ENCODE measurements at regions not wholly inside any gene's neighbourhood (a gene's known extent, or its start where the extent isn't known, plus 50 kb on each side); places are given as distances from the start of the nearest gene placed in this dataset.

GRCh38 chr20:37590938-37591490 is 63.3 kb upstream of the BLCAP start:
- intact Hi-C loops (cut with micrococcal nuclease; ENCODE audit: unreplicated experiment), result no loop called here
- Histone ChIP-seq H3K9me3 (ENCODE audit: low read depth, low read length, poor library complexity, severe bottlenecking) (no peaks in the 10 kb centered on the region), H3K36me3 (ENCODE audit: insufficient read depth, low read length, poor library complexity, severe bottlenecking) (no peaks in the 10 kb centered on the region), H3K4me1 (ENCODE audit: insufficient read depth, low read length, poor library complexity, severe bottlenecking) (no peaks in the 10 kb centered on the region), H3K27ac (ENCODE audit: low read depth, low read length, poor library complexity, severe bottlenecking) (no peak overlapping the region), H3K27me3 (replicated peaks; ENCODE audit: insufficient read depth, low read depth, low read length, poor library complexity) (peaks cover 5% of the 10 kb centered on the region), H3K4me3 (ENCODE audit: low read depth, low read length, poor library complexity, severe bottlenecking) (no peak overlapping the region)
- no peak for DNase-seq (ENCODE audit: low spot score)
- BruUV-seq (replicated peaks), result no TSS peak
- TF ChIP-seq, protein P1, sequence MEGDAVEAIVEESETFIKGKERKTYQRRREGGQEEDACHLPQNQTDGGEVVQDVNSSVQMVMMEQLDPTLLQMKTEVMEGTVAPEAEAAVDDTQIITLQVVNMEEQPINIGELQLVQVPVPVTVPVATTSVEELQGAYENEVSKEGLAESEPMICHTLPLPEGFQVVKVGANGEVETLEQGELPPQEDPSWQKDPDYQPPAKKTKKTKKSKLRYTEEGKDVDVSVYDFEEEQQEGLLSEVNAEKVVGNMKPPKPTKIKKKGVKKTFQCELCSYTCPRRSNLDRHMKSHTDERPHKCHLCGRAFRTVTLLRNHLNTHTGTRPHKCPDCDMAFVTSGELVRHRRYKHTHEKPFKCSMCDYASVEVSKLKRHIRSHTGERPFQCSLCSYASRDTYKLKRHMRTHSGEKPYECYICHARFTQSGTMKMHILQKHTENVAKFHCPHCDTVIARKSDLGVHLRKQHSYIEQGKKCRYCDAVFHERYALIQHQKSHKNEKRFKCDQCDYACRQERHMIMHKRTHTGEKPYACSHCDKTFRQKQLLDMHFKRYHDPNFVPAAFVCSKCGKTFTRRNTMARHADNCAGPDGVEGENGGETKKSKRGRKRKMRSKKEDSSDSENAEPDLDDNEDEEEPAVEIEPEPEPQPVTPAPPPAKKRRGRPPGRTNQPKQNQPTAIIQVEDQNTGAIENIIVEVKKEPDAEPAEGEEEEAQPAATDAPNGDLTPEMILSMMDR (conservative IDR thresholded peaks at IDR 0.05; ENCODE audit: low read depth, low read length), result no peak
- no peak for TF ChIP-seq EZH2 (IDR thresholded peaks at IDR 0.05; ENCODE audit: borderline replicate concordance, low read depth, low read length, poor library complexity, severe bottlenecking)
- ChIA-PET POLR2A (ENCODE audit: low non-redundant PET) (no interaction called here), CTCF (no interaction called here)

GRCh38 chr20:37586078-37586477 is 58.4 kb upstream of the BLCAP start:
- Histone ChIP-seq H3K36me3 (ENCODE audit: insufficient read depth, low read length, poor library complexity, severe bottlenecking) (no peaks in the 10 kb centered on the region), H3K9me3 (ENCODE audit: low read depth, low read length, poor library complexity, severe bottlenecking) (no peaks in the 10 kb centered on the region), H3K27ac (ENCODE audit: low read depth, low read length, poor library complexity, severe bottlenecking) (no peak overlapping the region), H3K4me1 (ENCODE audit: insufficient read depth, low read length, poor library complexity, severe bottlenecking) (no peaks in the 10 kb centered on the region), H3K27me3 (replicated peaks; ENCODE audit: insufficient read depth, low read depth, low read length, poor library complexity) (peaks cover 11% of the 10 kb centered on the region), H3K4me3 (ENCODE audit: low read depth, low read length, poor library complexity, severe bottlenecking) (no peak overlapping the region)
- ChIA-PET POLR2A (ENCODE audit: low non-redundant PET) (no interaction called here), CTCF (no interaction called here)
- DNase-seq (ENCODE audit: low spot score), result no peak
- intact Hi-C loops (cut with micrococcal nuclease; ENCODE audit: unreplicated experiment), result no loop called here
- BruUV-seq (replicated peaks), result no TSS peak
- no peak for TF ChIP-seq EZH2 (IDR thresholded peaks at IDR 0.05; ENCODE audit: borderline replicate concordance, low read depth, low read length, poor library complexity, severe bottlenecking)
- TF ChIP-seq, protein P1 (conservative IDR thresholded peaks at IDR 0.05; ENCODE audit: low read depth, low read length), result no peak

DNA sequence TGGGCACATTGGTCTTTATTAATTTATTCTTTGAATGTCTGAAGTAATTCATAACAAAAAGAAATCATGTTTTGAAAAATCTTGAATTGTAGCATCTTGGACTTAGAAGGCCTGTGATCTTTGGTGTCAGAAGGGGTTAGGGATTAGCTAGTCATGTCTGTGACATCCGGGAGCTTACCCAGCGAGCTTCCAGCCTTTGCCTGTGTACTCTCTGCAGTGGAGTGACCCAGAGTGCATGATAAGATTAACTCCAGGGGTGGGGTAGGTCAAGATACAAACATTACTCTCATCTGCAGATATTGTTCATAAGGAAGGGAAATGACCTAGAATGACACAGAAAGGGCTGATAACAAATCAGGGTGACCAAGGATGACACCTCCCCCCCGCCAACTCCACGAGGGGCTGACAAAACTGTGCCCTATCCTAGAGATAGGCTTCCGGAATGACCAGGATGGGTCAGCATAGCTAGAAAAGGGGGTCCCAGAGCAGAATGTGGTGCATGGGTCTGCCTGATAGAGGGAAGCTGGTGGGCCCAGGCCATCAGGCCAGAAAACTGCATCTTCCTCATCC is 56.6 kb upstream of the BLCAP start:
- no peaks in the 10 kb centered on the region for H3K4me1 ChIP-seq (ENCODE audit: insufficient read depth, low read length, poor library complexity, severe bottlenecking)
- intact Hi-C loops (cut with micrococcal nuclease; ENCODE audit: unreplicated experiment), result no loop called here
- CTCF ChIA-PET, result no interaction called here
- no peak for DNase-seq (ENCODE audit: low spot score)
- H3K4me3 ChIP-seq (ENCODE audit: low read depth, low read length, poor library complexity, severe bottlenecking), result no peak overlapping the region
- POLR2A ChIA-PET (ENCODE audit: low non-redundant PET), result no interaction called here
- peaks cover 11% of the 10 kb centered on the region for H3K27me3 ChIP-seq (replicated peaks; ENCODE audit: insufficient read depth, low read depth, low read length, poor library complexity)
- H3K36me3 ChIP-seq (ENCODE audit: insufficient read depth, low read length, poor library complexity, severe bottlenecking), result no peaks in the 10 kb centered on the region
- BruUV-seq (replicated peaks), result no TSS peak
- H3K9me3 ChIP-seq (ENCODE audit: low read depth, low read length, poor library complexity, severe bottlenecking), result no peaks in the 10 kb centered on the region
- H3K27ac ChIP-seq (ENCODE audit: low read depth, low read length, poor library complexity, severe bottlenecking), result no peak overlapping the region
- TF ChIP-seq, protein P1 (conservative IDR thresholded peaks at IDR 0.05; ENCODE audit: low read depth, low read length), result no peak
- no peak for TF ChIP-seq EZH2 (IDR thresholded peaks at IDR 0.05; ENCODE audit: borderline replicate concordance, low read depth, low read length, poor library complexity, severe bottlenecking)

Data from A673 (cell line).